Endothelial cell (in vitro differentiated cells): ENCODE measurements at regions not wholly inside any gene's neighbourhood (a gene's known extent, or its start where the extent isn't known, plus 50 kb on each side); places are given as distances from the start of the nearest gene placed in this dataset.

Experiments
- DNase-seq: peaks from one replicate; pipeline ENCODE4 v3.0.0; 2021; ENCODE audit warnings: low spot score
- H3K27ac Mint-ChIP-seq: one replicate; pipeline ENCODE4 v1.8.0; 2021; ENCODE audit warnings: mixed read lengths, inconsistent platforms; ENCODE audit not compliant: unreplicated experiment
- H3K27me3 Mint-ChIP-seq: one replicate; pipeline ENCODE4 v1.8.0; 2021; ENCODE audit warnings: mild to moderate bottlenecking, moderate library complexity, mixed read lengths, inconsistent platforms; ENCODE audit not compliant: unreplicated experiment
- H3K36me3 Mint-ChIP-seq: one replicate; pipeline ENCODE4 v1.8.0; 2021; ENCODE audit warnings: mild to moderate bottlenecking, low read depth, mixed read lengths, inconsistent platforms; ENCODE audit not compliant: unreplicated experiment
- H3K4me1 Mint-ChIP-seq: one replicate; pipeline ENCODE4 v1.8.0; 2021; ENCODE audit warnings: mild to moderate bottlenecking, mixed read lengths, inconsistent platforms; ENCODE audit not compliant: unreplicated experiment
- H3K4me3 Mint-ChIP-seq: one replicate; pipeline ENCODE4 v1.8.0; 2021; ENCODE audit warnings: mild to moderate bottlenecking, mixed read lengths, inconsistent platforms; ENCODE audit not compliant: unreplicated experiment
- H3K9me3 Mint-ChIP-seq: one replicate; pipeline ENCODE4 v1.8.0; 2021; ENCODE audit warnings: mixed read lengths, inconsistent platforms; ENCODE audit not compliant: unreplicated experiment
- TF ChIP-seq, protein P1 (sequence below): fragments of 200-600 bp; sonication (generic); IDR thresholded peaks from one replicate; pipeline ENCODE4 v1.5.0; 2021; ENCODE audit warnings: antibody characterized with exemption; ENCODE audit not compliant: unreplicated experiment

DNA sequence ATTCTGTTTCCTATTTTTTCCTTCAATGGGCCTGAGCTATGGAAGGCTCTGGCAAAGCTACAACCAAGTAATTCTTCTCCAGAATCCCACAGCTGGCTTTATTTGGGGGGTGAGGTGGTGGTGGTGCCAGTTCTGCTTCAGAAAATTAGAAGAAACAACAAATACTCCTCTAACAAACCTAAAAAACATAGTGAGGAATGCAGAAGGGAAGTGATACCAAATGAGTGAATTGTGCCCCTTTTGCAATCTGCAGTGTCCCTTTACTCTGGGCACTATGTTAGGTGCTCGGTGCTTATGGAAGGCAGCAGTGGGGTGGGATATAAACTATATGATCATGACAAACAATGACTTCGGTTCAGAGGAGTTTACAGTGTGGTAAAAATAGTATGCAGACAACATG is 90.4 kb upstream of the ROPN1 start:
- H3K27ac Mint-ChIP-seq: no peak overlapping the region
- peaks cover 60% of the 10 kb centered on the region for H3K4me1 Mint-ChIP-seq
- H3K27me3 Mint-ChIP-seq: peaks cover 4% of the 10 kb centered on the region
- no peaks in the 10 kb centered on the region for H3K9me3 Mint-ChIP-seq
- H3K4me3 Mint-ChIP-seq: no peak overlapping the region
- TF ChIP-seq, protein P1, sequence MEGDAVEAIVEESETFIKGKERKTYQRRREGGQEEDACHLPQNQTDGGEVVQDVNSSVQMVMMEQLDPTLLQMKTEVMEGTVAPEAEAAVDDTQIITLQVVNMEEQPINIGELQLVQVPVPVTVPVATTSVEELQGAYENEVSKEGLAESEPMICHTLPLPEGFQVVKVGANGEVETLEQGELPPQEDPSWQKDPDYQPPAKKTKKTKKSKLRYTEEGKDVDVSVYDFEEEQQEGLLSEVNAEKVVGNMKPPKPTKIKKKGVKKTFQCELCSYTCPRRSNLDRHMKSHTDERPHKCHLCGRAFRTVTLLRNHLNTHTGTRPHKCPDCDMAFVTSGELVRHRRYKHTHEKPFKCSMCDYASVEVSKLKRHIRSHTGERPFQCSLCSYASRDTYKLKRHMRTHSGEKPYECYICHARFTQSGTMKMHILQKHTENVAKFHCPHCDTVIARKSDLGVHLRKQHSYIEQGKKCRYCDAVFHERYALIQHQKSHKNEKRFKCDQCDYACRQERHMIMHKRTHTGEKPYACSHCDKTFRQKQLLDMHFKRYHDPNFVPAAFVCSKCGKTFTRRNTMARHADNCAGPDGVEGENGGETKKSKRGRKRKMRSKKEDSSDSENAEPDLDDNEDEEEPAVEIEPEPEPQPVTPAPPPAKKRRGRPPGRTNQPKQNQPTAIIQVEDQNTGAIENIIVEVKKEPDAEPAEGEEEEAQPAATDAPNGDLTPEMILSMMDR: no peak
- DNase-seq: no peak
- H3K36me3 Mint-ChIP-seq: peaks cover 12% of the 10 kb centered on the region

DNA sequence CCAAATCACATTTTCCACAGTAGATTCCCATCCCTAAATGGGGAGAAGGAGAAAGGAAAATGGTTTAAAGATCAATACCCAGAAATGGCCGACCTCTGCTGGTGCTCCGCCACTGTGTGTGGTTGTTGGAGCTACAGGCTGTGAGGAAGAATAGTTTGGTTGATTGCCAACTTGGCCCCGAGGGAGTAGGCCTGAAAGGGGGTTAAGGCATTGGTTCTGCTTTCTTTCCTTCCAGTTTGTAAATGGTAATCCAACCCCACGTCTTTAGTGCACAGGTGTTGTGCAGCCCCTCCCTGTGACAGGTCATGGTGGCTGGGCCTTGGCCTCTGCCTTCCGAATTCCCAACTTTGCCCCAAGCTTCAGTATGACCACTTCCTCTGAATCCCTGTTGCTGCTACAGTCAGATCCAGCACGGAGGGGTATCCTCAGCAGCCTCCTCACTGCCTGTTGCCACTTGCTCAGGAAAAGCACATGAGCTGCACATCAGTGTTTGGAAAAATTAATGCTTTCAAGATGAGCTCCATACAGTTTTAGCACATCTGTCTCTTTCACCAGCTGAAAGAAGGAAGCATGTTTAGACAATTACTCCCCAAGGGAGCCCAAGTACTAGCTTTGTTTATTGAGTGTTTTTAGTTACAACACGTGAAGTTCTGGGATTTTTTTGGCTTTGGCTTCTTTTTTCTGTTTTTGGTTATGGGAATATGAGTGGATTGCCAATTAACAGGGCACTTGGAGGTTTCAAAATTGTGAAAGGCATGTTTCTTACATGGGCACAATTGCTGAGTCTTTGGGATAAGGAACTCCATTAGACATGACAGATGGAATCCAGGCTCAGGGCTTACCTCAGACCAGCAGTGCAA is 92.3 kb upstream of the ROPN1 start:
- H3K36me3 Mint-ChIP-seq: peaks cover 11% of the 10 kb centered on the region
- DNase-seq: no peak
- H3K27ac Mint-ChIP-seq: no peak overlapping the region

DNA sequence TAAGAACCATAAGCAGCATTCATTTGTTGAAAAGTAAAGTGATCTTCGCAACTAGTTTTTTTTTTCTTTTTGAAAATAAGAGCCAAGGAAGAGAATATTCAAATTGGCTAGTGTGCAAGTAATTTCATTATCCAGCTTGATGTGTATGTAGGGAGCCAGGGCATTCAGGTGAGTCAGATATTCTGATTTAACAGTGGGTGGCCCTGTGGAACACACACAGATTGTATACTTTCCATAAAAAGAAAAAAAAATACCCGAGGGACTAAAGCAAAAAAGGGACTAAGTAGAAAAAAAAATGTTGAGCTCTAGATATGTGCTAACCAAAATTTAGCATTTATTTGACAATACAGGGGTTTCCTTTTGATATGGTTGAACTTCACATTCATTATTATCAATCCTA is 96.9 kb upstream of the ROPN1 start:
- no peaks in the 10 kb centered on the region for H3K9me3 Mint-ChIP-seq
- H3K27ac Mint-ChIP-seq: peak overlapping the region; percentile 70
- H3K4me1 Mint-ChIP-seq: peaks cover 56% of the 10 kb centered on the region
- TF ChIP-seq, protein P1: no peak
- no peak for DNase-seq
- peaks cover 35% of the 10 kb centered on the region for H3K36me3 Mint-ChIP-seq
- H3K27me3 Mint-ChIP-seq: peaks cover 23% of the 10 kb centered on the region
- peak overlapping the region; percentile 76 for H3K4me3 Mint-ChIP-seq

More for the DNA sequence above, 92.3 kb upstream of the ROPN1 start:
- Mint-ChIP-seq H3K27me3 (peaks cover 6% of the 10 kb centered on the region), H3K9me3 (no peaks in the 10 kb centered on the region), H3K4me3 (no peak overlapping the region), H3K4me1 (peaks cover 51% of the 10 kb centered on the region)
- TF ChIP-seq, protein P1: no peak

DNA sequence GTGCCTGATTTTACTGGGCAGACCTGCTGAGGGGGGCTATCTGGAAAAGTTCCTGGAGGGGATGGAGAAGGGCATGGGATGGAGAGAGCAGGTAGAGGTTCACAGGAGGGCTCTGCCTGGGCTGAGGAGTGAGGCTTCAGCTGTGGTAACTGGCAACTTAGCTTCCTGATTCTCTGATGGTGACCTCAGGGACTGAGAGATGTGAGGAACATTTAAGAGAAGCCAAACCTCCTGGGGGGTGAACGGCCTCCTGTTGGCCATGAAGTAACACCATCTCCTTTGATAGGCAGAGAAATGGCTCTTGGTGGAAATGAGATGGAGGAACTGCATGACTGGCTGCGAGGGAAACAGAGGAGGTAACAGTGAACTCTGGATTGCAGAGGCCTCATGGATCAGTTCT is 97.3 kb upstream of the ROPN1 start:
- Mint-ChIP-seq H3K36me3 (peaks cover 35% of the 10 kb centered on the region), H3K27me3 (peaks cover 23% of the 10 kb centered on the region), H3K27ac (peak overlapping the region; percentile 70), H3K9me3 (no peaks in the 10 kb centered on the region), H3K4me3 (peak overlapping the region; percentile 76), H3K4me1 (peaks cover 55% of the 10 kb centered on the region)
- TF ChIP-seq, protein P1: no peak
- DNase-seq: no peak

DNA sequence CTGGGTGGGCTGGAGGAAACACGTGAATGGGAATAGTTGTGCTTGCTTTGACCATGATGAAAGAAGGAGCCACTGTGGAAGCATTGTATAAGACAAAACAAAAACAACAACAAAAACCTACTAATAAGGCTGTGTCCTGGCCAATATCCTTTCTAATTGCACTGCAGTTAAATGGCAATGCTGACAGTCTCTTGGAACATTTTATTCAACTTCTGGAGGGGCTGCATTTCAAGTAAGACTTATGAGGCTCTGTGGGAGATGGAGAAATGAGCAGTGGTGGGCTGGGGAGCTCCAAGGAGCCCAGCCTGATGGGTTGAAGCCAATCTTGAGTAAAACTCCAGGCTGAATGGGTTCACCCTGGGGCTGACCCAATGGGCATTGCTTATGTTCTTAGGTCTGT is 99.8 kb upstream of the ROPN1 start:
- H3K9me3 Mint-ChIP-seq: no peaks in the 10 kb centered on the region
- H3K4me3 Mint-ChIP-seq: no peak overlapping the region
- H3K4me1 Mint-ChIP-seq: peaks cover 51% of the 10 kb centered on the region
- no peak overlapping the region for H3K27ac Mint-ChIP-seq
- no peak for DNase-seq
- peaks cover 22% of the 10 kb centered on the region for H3K27me3 Mint-ChIP-seq
- peaks cover 35% of the 10 kb centered on the region for H3K36me3 Mint-ChIP-seq
- TF ChIP-seq, protein P1: no peak
